Natural killer cell (primary cell): ENCODE measurements at regions not wholly inside any gene's neighbourhood (a gene's known extent, or its start where the extent isn't known, plus 50 kb on each side); places are given as distances from the start of the nearest gene placed in this dataset.

Experiments
- ATAC-seq, 3 donors: fragments of 150-1000 bp in 2 of 3; fragments of 200-7000 bp in 1 of 3; cut with Tn5 transposase; 1 replicate in 1 of 3; 2 replicates in 2 of 3; pipeline ENCODE4 v1.10.0; 2021; ENCODE audit warnings: mild to moderate bottlenecking in 2 of 3, moderate library complexity in 2 of 3
- DNase-seq, 2 donors: peaks; one replicate each; pipeline versions ENCODE4 v3.0.0 to v3.0.0-alpha.2; 2013 to 2021; ENCODE audit warnings: mixed read lengths in 1 of 2
- H3K27ac ChIP-seq: one replicate; pipeline ENCODE4 v1.5.1; 2013; ENCODE audit warnings: mild to moderate bottlenecking, low read length
- H3K27me3 ChIP-seq: one replicate; pipeline ENCODE4 v1.6.1; 2013; ENCODE audit warnings: low read length; ENCODE audit not compliant: control insufficient read depth, insufficient read depth
- H3K36me3 ChIP-seq: one replicate; pipeline ENCODE4 v1.6.1; 2013; ENCODE audit warnings: low read length; ENCODE audit not compliant: control insufficient read depth, insufficient read depth
- H3K4me1 ChIP-seq: one replicate; pipeline ENCODE4 v1.6.1; 2013; ENCODE audit warnings: low read length; ENCODE audit not compliant: control insufficient read depth, insufficient read depth
- H3K4me3 ChIP-seq: one replicate; pipeline ENCODE4 v1.5.1; 2013; ENCODE audit warnings: low read length
- H3K9me3 ChIP-seq: one replicate; pipeline ENCODE4 v1.6.1; 2013; ENCODE audit warnings: low read length; ENCODE audit not compliant: control insufficient read depth, insufficient read depth
- H3K27ac Mint-ChIP-seq, 2 donors: one replicate each; pipeline ENCODE4 v1.8.0; 2022; ENCODE audit warnings: mild to moderate bottlenecking in 2 of 2, mixed read lengths in 2 of 2, moderate library complexity in 1 of 2
- H3K27me3 Mint-ChIP-seq, 2 donors: one replicate each; pipeline ENCODE4 v1.8.0; 2022; ENCODE audit warnings: low read depth in 2 of 2, mixed read lengths in 2 of 2
- H3K36me3 Mint-ChIP-seq: one replicate; pipeline ENCODE4 v1.8.0; 2022; ENCODE audit warnings: mixed read lengths
- H3K4me1 Mint-ChIP-seq, 2 donors: one replicate each; pipeline ENCODE4 v1.8.0; 2022; ENCODE audit warnings: mixed read lengths in 2 of 2
- H3K4me3 Mint-ChIP-seq: one replicate; pipeline ENCODE4 v1.8.0; 2022; ENCODE audit warnings: mild to moderate bottlenecking, moderate library complexity, mixed read lengths
- H3K9me3 Mint-ChIP-seq, 2 donors: one replicate each; pipeline ENCODE4 v1.8.0; 2022; ENCODE audit warnings: mixed read lengths in 2 of 2
- WGBS: methylation state at CpG from one replicate; pipeline ENCODE4 v1.1.7; 2013; ENCODE audit warnings: missing lambda C conversion rate; ENCODE audit not compliant: insufficient coverage; 5-methylcytosine and 5-hydroxymethylcytosine counted together
- intact Hi-C: fragments of 100-400 bp; cut with micrococcal nuclease; formaldehyde crosslinking; loops from one replicate; pipeline ENCODE4 v1.14.2; 2022
- TF ChIP-seq, protein P1 (sequence below): fragments of 200-600 bp; IDR thresholded peaks from one replicate; pipeline ENCODE4 v1.8.0; 2022; ENCODE audit warnings: antibody characterized with exemption

- H3K36me3 Mint-ChIP-seq: no peaks in the 10 kb centered on the region
- H3K27me3 Mint-ChIP-seq: no peaks in the 10 kb centered on the region
- Histone ChIP-seq H3K4me3 (no peak overlapping the region), H3K4me1 (no peaks in the 10 kb centered on the region), H3K27ac (no peak overlapping the region), H3K9me3 (peaks cover 3% of the 10 kb centered on the region), H3K27me3 (no peaks in the 10 kb centered on the region), H3K36me3 (no peaks in the 10 kb centered on the region)
- WGBS: 63% methylated on average over 5 of the region's 5 CpGs
- no peak overlapping the region for H3K4me3 Mint-ChIP-seq
- no peak for DNase-seq
- intact Hi-C loops: no loop called here
- peaks cover 3 to 9% of the 10 kb centered on the region in 2 donors for H3K9me3 Mint-ChIP-seq
- TF ChIP-seq, protein P1, sequence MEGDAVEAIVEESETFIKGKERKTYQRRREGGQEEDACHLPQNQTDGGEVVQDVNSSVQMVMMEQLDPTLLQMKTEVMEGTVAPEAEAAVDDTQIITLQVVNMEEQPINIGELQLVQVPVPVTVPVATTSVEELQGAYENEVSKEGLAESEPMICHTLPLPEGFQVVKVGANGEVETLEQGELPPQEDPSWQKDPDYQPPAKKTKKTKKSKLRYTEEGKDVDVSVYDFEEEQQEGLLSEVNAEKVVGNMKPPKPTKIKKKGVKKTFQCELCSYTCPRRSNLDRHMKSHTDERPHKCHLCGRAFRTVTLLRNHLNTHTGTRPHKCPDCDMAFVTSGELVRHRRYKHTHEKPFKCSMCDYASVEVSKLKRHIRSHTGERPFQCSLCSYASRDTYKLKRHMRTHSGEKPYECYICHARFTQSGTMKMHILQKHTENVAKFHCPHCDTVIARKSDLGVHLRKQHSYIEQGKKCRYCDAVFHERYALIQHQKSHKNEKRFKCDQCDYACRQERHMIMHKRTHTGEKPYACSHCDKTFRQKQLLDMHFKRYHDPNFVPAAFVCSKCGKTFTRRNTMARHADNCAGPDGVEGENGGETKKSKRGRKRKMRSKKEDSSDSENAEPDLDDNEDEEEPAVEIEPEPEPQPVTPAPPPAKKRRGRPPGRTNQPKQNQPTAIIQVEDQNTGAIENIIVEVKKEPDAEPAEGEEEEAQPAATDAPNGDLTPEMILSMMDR: no peak
- no peak overlapping the region for H3K27ac Mint-ChIP-seq
- H3K4me1 Mint-ChIP-seq: no peaks in the 10 kb centered on the region
- no peak for ATAC-seq
Measured at GRCh38 chr9:108182950-108183381, 672.8 kb downstream of the ACTL7B start.

DNA sequence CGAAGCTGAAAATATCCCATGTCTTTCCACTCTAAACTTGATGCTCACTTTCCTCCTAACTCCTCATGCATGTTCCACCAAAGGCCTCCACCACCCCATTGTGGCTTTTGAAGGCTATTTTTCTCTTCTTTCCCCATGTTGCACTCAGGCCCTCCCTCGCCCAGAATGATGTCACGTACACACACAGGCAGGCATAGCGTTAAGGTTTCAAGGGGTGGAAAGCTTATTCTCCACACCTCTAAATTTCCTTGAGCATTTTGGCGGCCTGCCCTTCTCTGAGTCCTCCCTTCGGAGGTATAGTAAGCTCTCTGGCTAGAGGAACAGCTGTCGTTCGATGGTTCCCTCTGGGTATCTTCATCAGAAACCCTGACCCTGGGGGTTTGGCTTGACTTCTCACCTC is 673.5 kb downstream of the ACTL7B start:
- intact Hi-C loops: no loop called here
- no peak overlapping the region for H3K27ac Mint-ChIP-seq
- H3K4me1 ChIP-seq: no peaks in the 10 kb centered on the region
- ATAC-seq (no peak), DNase-seq (no peak)
- H3K9me3 Mint-ChIP-seq: peaks cover 3 to 9% of the 10 kb centered on the region in 2 donors
- no peaks in the 10 kb centered on the region for H3K36me3 Mint-ChIP-seq
- H3K27me3 Mint-ChIP-seq: no peaks in the 10 kb centered on the region
- H3K27me3 ChIP-seq: no peaks in the 10 kb centered on the region
- WGBS: 90% methylated on average over 8 of the region's 8 CpGs
- no peak overlapping the region for H3K4me3 ChIP-seq
- H3K36me3 ChIP-seq: no peaks in the 10 kb centered on the region
- TF ChIP-seq, protein P1: no peak
- H3K4me3 Mint-ChIP-seq: no peak overlapping the region
- peaks cover 3% of the 10 kb centered on the region for H3K9me3 ChIP-seq
- no peaks in the 10 kb centered on the region for H3K4me1 Mint-ChIP-seq
- H3K27ac ChIP-seq: no peak overlapping the region

- WGBS: 100% methylated on average over 1 of the region's 2 CpGs
Measured at GRCh38 chr9:108181441-108181840, 674.3 kb downstream of the ACTL7B start.

GRCh38 chr9:108180541-108180940 is 675.2 kb downstream of the ACTL7B start:
- DNase-seq: no peak
- Histone ChIP-seq H3K9me3 (peaks cover 3% of the 10 kb centered on the region), H3K4me3 (no peak overlapping the region), H3K36me3 (no peaks in the 10 kb centered on the region), H3K27me3 (no peaks in the 10 kb centered on the region), H3K27ac (no peak overlapping the region), H3K4me1 (no peaks in the 10 kb centered on the region)
- Mint-ChIP-seq H3K4me3 (no peak overlapping the region), H3K27ac (no peak overlapping the region), H3K4me1 (no peaks in the 10 kb centered on the region), H3K36me3 (no peaks in the 10 kb centered on the region), H3K9me3 (peaks cover 3 to 7% of the 10 kb centered on the region in 2 donors), H3K27me3 (no peaks in the 10 kb centered on the region)
- ATAC-seq: no peak
- 88% methylated on average over 1 of the region's 1 CpG for WGBS
- TF ChIP-seq, protein P1: no peak
- intact Hi-C loops: no loop called here

More at GRCh38 chr9:108181441-108181840, 674.3 kb downstream of the ACTL7B start:
- H3K4me1 Mint-ChIP-seq: no peaks in the 10 kb centered on the region
- H3K9me3 Mint-ChIP-seq: peaks cover 3 to 7% of the 10 kb centered on the region in 2 donors
- no peak overlapping the region for H3K4me3 Mint-ChIP-seq
- intact Hi-C loops: no loop called here
- no peak overlapping the region for H3K27ac ChIP-seq
- TF ChIP-seq, protein P1: no peak
- H3K27me3 Mint-ChIP-seq: no peaks in the 10 kb centered on the region
- H3K27ac Mint-ChIP-seq: no peak overlapping the region
- peaks cover 3% of the 10 kb centered on the region for H3K9me3 ChIP-seq
- H3K4me1 ChIP-seq: no peaks in the 10 kb centered on the region
- H3K27me3 ChIP-seq: no peaks in the 10 kb centered on the region
- no peaks in the 10 kb centered on the region for H3K36me3 Mint-ChIP-seq
- no peak for DNase-seq
- no peaks in the 10 kb centered on the region for H3K36me3 ChIP-seq
- H3K4me3 ChIP-seq: no peak overlapping the region
- ATAC-seq: no peak
